ENCODE measurements at regions not wholly inside any gene's neighbourhood (a gene's known extent, or its start where the extent isn't known, plus 50 kb on each side); places are given as distances from the start of the nearest gene placed in this dataset.

GRCh38 chr16:35480361-35480760 lies 2020.9 kb downstream of the TP53TG3F start:
- TF ChIP-seq POLR2A (IDR thresholded peaks at IDR 0.05) (no peak), CTCF (IDR thresholded peaks at IDR 0.05) (no peak), EP300 (IDR thresholded peaks at IDR 0.05) (no peak)
- intact Hi-C loops (cut with DNase I), result no loop called here
- Histone ChIP-seq H3K36me3 (no peaks in the 10 kb centered on the region), H3K4me1 (ENCODE audit: insufficient read depth) (no peaks in the 10 kb centered on the region), H3K27ac (no peak overlapping the region), H3K9me3 (no peaks in the 10 kb centered on the region), H3K4me3 (no peak overlapping the region), H3K27me3 (no peaks in the 10 kb centered on the region)
- WGBS, 3 donors, result 30 to 32% (median 32%) methylated on average over 1 of the region's 1 CpG
- DNase-seq, result no peak

DNA sequence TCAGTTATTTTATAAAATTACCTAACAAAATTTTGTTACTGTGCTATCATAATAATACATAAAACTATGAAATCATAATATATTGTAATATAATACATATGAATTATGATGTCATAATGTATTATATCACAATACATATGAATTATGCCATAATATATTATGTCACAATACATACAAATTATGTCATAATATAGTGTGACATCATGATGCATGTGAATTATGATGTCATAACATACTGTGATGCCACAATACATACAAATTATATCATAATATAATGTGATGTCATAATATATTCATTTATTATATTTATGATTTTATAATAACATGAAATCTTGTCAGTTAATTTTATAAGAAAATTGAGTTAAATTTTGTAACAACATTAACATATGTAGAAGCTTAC lies 2021.6 kb downstream of the TP53TG3F start:
- no peaks in the 10 kb centered on the region for H3K4me1 ChIP-seq (ENCODE audit: insufficient read depth)
- H3K4me3 ChIP-seq, result no peak overlapping the region
- H3K36me3 ChIP-seq, result no peaks in the 10 kb centered on the region
- H3K27ac ChIP-seq, result no peak overlapping the region
- intact Hi-C loops (cut with DNase I), result no loop called here
- H3K27me3 ChIP-seq, result no peaks in the 10 kb centered on the region
- TF ChIP-seq CTCF (IDR thresholded peaks at IDR 0.05) (no peak), POLR2A (IDR thresholded peaks at IDR 0.05) (no peak), EP300 (IDR thresholded peaks at IDR 0.05) (no peak)
- H3K9me3 ChIP-seq, result no peaks in the 10 kb centered on the region
- DNase-seq, result no peak

DNA sequence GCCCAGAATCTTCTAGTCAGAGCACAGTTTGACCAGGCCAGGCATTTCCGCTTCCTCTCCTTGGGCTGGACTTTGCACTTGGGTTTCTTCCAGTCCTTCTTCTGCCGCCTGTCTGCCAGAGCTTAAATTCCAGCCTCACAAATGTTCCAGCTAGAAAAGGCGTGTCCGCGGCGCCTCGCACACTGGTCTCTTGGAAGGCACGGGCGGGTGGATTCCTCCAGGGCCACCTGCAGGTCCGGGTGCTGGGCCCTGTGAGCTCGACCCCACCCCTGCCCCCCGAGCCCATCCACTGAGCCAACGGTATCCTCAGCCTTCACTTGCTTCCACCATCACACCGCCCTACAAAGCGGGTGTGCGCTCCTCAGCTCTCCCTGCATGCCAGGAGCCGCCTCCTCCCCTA lies 2026.5 kb downstream of the TP53TG3F start:
- TF ChIP-seq CTCF (IDR thresholded peaks at IDR 0.05), result no peak
- no peak for TF ChIP-seq POLR2A (IDR thresholded peaks at IDR 0.05)
- TF ChIP-seq EP300 (IDR thresholded peaks at IDR 0.05), result no peak
- Histone ChIP-seq H3K27me3 (no peaks in the 10 kb centered on the region), H3K4me3 (no peak overlapping the region), H3K27ac (no peak overlapping the region), H3K9me3 (no peaks in the 10 kb centered on the region), H3K36me3 (no peaks in the 10 kb centered on the region), H3K4me1 (ENCODE audit: insufficient read depth) (no peaks in the 10 kb centered on the region)
- intact Hi-C loops (cut with DNase I), result no loop called here
- 74 to 85% (median 83%) methylated on average over 17 of the region's 17 CpGs for WGBS, 3 donors
- no peak for DNase-seq

DNA sequence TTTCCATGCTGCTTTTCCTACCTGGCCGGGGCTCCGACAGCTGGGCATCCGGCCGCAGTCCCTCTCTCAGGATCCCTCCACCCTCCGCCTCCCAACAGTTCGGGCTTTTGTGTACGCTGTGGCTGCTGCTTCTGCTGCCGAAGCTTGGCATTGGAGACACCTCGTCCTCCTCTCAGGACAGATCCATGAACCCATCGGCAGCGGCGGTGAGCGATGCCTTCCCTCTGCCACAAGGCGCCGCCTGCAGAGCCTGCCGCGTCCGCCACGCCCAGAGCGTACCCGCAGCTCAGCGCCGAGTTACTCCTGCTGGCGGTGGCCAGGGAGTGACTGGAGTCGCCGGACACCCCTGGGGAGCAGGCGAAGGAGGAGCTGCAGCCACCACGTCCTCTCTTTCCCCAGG lies 2032.8 kb downstream of the TP53TG3F start:
- DNase-seq, result no peak
- no peaks in the 10 kb centered on the region for H3K4me1 ChIP-seq (ENCODE audit: insufficient read depth)
- no peaks in the 10 kb centered on the region for H3K36me3 ChIP-seq
- no peak overlapping the region for H3K4me3 ChIP-seq
- H3K9me3 ChIP-seq, result no peaks in the 10 kb centered on the region
- TF ChIP-seq EP300 (IDR thresholded peaks at IDR 0.05), result no peak
- TF ChIP-seq POLR2A (IDR thresholded peaks at IDR 0.05), result no peak
- TF ChIP-seq CTCF (IDR thresholded peaks at IDR 0.05), result no peak
- no peaks in the 10 kb centered on the region for H3K27me3 ChIP-seq
- WGBS, 3 donors, result 47 to 61% (median 58%) methylated on average over 28 of the region's 28 CpGs
- H3K27ac ChIP-seq, result no peak overlapping the region
- intact Hi-C loops (cut with DNase I), result no loop called here

- intact Hi-C loops (cut with DNase I), result no loop called here
- Histone ChIP-seq H3K9me3 (no peaks in the 10 kb centered on the region), H3K4me1 (ENCODE audit: insufficient read depth) (no peaks in the 10 kb centered on the region), H3K27ac (no peak overlapping the region), H3K27me3 (no peaks in the 10 kb centered on the region), H3K36me3 (no peaks in the 10 kb centered on the region), H3K4me3 (no peak overlapping the region)
- TF ChIP-seq CTCF (IDR thresholded peaks at IDR 0.05) (no peak), EP300 (IDR thresholded peaks at IDR 0.05) (no peak), POLR2A (IDR thresholded peaks at IDR 0.05) (no peak)
- 42 to 45% (median 44%) methylated on average over 1 of the region's 1 CpG for WGBS, 3 donors
- no peak for DNase-seq
Observed at GRCh38 chr16:35497399-35497798, 2038.0 kb downstream of the TP53TG3F start.
